Activated CD8-positive, alpha-beta memory T cell treated with anti-CD3 and anti-CD28 coated beads for 24 hours (primary cell): ENCODE measurements at regions not wholly inside any gene's neighbourhood (a gene's known extent, or its start where the extent isn't known, plus 50 kb on each side); places are given as distances from the start of the nearest gene placed in this dataset.
"Not testable (repeated sequence)": the region's sequence is repeated elsewhere in the genome, so short reads cannot be mapped to it uniquely, and the experiment has no call there.

ENCODE experiments used
- DNase-seq: peaks from one replicate; pipeline ENCODE4 v3.0.0-alpha.2; 2020

GRCh38 chr3:159401069-159401468 is 587.6 kb upstream of the IL12A start:
- no peak for DNase-seq

GRCh38 chr3:159409711-159410110 is 578.9 kb upstream of the IL12A start:
- DNase-seq: not testable (repeated sequence)

- no peak for DNase-seq
These were observed 575.3 kb upstream of the IL12A start for GRCh38 chr3:159413319-159413718.

GRCh38 chr3:159416856-159417255 is 571.8 kb upstream of the IL12A start:
- DNase-seq: no peak

- no peak for DNase-seq
These were observed 570.9 kb upstream of the IL12A start for GRCh38 chr3:159417761-159418160.

GRCh38 chr3:159418571-159419526 is 569.8 kb upstream of the IL12A start:
- DNase-seq: no peak

GRCh38 chr3:159429702-159430101 is 558.9 kb upstream of the IL12A start:
- no peak for DNase-seq

GRCh38 chr3:159432682-159433340 is 555.8 kb upstream of the IL12A start:
- no peak for DNase-seq

- DNase-seq: no peak
These were observed 549.3 kb upstream of the IL12A start for GRCh38 chr3:159439346-159439745.

GRCh38 chr3:159441279-159441678 is 547.4 kb upstream of the IL12A start:
- no peak for DNase-seq

- DNase-seq: no peak
These were observed 545.4 kb upstream of the IL12A start for GRCh38 chr3:159443266-159443665.

- no peak for DNase-seq
These were observed 540.8 kb upstream of the IL12A start for GRCh38 chr3:159447841-159448240.

GRCh38 chr3:159448902-159449301 is 539.7 kb upstream of the IL12A start:
- DNase-seq: no peak

- DNase-seq: no peak
These were observed 537.6 kb upstream of the IL12A start for GRCh38 chr3:159451067-159451466.

- DNase-seq: no peak
These were observed 537.2 kb upstream of the IL12A start for GRCh38 chr3:159451482-159451881.

- no peak for DNase-seq
These were observed 535.6 kb upstream of the IL12A start for GRCh38 chr3:159453036-159453435.

GRCh38 chr3:159453945-159454344 is 534.7 kb upstream of the IL12A start:
- no peak for DNase-seq

GRCh38 chr3:159455741-159456181 is 532.9 kb upstream of the IL12A start:
- no peak for DNase-seq

GRCh38 chr3:159458010-159458409 is 530.6 kb upstream of the IL12A start:
- no peak for DNase-seq

GRCh38 chr3:159458982-159459381 is 529.7 kb upstream of the IL12A start:
- DNase-seq: no peak

GRCh38 chr3:159472611-159473010 is 516.0 kb upstream of the IL12A start:
- DNase-seq: no peak

- no peak for DNase-seq
These were observed 515.4 kb upstream of the IL12A start for GRCh38 chr3:159473206-159473605.

- no peak for DNase-seq
These were observed 508.6 kb upstream of the IL12A start for GRCh38 chr3:159480046-159480445.
